HG03097 (cell line): ENCODE measurements at regions not wholly inside any gene's neighbourhood (a gene's known extent, or its start where the extent isn't known, plus 50 kb on each side); places are given as distances from the start of the nearest gene placed in this dataset.

ENCODE experiments used
- ATAC-seq: cut with Tn5 transposase; IDR thresholded peaks from one replicate; pipeline ENCODE4 v1.9.1; 2021; ENCODE audit not compliant: unreplicated experiment, low FRiP score

- no peak for ATAC-seq
Measured at GRCh38 chr9:84570482-84571154, 98.9 kb upstream of the NTRK2 start.

DNA sequence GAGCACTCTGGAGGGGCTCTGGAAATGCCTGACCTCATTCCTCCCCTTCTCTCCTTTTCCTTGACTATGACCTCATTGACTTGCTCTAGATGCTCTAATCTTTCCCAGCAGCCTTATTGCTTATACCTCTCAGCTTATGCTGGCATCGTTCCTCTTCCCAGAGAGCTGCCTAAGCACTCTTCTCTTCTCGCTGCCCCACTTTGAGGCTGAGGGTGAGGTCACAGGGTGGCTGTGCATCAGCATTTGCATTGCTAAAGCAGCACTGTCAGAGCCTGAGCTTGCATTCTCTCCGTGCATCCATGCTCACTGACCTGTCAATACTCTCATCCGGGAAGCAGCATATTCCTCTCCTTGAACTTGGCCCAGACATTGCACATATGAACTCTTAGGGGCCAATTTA is 96.4 kb upstream of the NTRK2 start:
- no peak for ATAC-seq

DNA sequence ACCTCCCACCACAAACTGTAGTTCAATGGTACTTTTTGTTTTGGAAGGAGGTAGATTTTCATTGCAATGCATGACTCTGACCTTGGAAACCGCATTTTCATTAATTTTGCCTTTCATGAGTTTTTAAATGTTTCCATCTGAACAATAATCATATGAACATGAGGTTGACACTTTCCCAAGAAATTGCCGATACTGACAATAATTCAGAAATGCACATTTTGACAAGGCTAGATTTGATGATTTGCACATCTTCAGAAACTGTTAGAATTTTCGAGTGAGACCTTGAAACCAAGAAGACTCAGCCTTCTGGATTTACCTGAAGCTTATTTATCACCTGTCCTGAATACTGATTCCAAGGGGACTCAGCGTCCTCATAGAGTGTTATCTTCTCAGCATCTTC is 93.8 kb upstream of the NTRK2 start:
- ATAC-seq = no peak

DNA sequence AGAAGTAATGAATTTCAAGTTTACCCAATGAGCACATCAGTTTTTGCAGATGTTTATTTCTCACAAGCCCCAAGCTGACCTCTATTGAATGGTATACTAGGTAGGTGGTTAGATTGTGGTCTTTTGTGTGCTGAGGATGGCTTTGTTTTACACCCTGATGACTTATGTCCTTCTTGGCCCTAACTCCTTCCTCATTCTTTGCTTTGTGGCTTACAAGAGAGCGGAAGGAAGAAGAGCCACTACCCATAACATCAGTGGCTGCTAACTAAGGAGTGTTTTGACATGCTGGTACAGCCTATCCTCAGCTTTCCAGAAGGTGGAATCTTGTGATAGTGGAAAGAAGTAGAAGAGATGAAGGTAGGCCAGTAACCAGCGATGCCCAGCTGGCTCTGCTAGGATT is 85.7 kb upstream of the NTRK2 start:
- ATAC-seq = no peak

- no peak for ATAC-seq
Measured at GRCh38 chr9:84586662-84587061, 82.9 kb upstream of the NTRK2 start.

- ATAC-seq = no peak
Measured at GRCh38 chr9:84587153-84587552, 82.4 kb upstream of the NTRK2 start.

GRCh38 chr9:84589542-84589941 is 80.0 kb upstream of the NTRK2 start:
- no peak for ATAC-seq

DNA sequence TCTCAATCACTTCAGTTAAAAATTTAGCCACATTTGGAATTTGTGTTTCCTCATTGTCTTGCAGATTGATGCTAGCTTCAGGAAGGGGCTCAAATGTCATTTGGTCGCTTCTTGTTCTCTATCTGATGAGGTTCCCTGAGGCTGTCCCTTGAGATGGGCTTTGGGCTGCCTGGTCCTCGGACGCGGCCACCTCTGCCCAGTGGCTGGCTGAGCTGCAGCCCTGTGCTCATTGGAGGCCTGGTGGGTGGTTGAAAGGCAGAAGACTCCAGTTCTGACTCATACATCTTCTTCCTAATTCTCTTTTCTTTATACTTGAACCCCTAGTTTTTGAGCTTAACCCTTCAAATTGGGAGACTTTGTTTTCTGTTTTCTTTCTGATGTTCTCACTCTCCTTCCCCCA is 78.8 kb upstream of the NTRK2 start:
- ATAC-seq = no peak

DNA sequence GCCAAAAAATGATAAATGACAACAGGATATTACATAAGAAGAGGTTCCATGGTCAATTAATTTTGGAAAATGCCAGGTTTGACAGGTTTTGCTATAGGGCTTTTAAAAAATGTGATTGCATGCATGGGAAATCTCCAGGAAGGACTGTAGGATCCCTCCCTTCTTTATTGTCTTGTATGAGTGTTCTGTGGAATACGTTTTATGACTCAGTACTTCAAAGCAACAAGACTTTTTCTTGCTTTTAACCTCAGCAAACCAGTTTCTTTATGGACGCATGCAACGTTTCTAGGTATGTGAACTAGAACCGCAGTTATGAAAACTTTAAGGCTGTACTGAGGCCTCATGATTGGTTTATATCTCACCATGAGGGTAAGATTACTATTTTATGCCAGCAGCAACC is 76.6 kb upstream of the NTRK2 start:
- no peak for ATAC-seq

GRCh38 chr9:84593352-84593751 is 76.2 kb upstream of the NTRK2 start:
- ATAC-seq = no peak

DNA sequence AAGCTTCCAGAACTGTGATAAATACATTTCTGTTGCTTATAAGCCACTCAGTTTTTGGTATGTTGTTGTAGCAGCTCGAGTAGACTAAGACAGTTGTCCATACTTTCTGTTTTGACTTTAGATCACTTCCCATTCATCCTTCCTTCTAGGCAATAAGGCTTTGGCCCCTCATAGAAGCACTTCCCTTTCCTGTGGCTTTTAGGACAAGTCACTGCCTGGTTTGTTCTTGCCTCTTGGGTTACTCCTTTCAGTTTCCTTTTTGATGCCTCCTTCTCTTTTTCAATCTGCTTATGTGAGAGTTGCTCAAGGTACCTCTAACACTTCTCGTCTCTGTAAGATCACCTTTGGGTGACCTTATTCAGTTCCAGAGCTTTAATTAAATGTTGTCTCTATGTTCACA is 72.4 kb upstream of the NTRK2 start:
- ATAC-seq = peak; percentile 79

- no peak for ATAC-seq
Measured at GRCh38 chr9:84598921-84599636, 70.5 kb upstream of the NTRK2 start.

DNA sequence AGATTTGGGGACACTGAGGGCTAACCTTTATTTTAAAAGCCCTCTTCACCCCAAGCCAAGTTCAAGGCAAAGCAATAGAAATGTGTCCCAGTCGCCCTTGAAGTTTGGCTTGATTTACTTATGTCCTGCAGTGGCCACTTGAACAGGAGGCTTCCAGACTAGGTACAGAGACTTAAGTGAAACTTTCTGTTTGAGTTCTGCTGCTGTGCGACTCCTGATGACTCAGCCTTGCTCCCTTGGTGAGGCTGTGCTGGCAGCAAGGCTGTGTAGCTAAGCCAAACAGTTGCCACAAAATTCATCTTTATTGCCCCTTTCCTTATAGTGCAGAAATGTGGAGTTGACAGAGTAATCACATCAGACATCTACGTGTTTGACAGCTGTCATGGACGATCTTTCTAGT is 68.8 kb upstream of the NTRK2 start:
- ATAC-seq = no peak

DNA sequence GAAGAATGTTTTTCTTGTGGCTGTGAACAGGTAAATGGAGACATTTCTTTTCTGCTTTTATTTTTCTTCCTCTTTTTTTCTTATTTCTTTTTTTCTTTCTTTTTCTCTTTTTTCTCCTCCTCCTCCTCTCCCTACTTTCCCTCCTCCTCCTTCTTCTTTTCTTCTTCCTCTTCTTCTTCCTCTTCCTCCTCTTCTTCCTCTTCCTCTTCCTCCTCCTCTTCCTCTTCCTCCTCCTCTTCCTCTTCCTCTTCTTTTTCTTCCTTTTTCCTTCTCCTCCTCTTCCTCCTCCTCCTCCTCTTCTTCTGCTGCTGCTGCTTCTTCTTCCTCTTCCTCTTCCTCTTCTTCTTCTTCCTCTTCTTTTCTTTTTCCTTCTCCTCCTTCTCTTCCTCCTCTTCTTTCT is 65.3 kb upstream of the NTRK2 start:
- no peak for ATAC-seq

DNA sequence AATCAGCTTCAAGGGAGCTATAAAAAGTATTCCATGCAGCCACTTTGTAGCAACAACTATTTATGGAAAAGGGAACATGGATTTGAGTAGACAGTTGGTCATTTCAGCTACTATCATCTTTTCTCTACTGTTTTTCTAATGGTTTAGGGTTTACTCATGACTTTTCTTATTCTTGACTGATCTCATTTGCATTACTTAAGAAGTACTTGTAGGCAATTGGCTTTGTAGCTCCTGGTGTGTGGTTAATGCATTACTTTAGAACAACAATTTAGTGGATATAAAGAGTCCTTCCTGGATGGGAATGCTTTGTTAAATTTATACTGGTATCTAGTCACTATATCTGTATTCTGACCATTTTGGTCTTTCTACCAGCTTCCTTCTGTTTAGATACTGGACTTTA is 59.8 kb upstream of the NTRK2 start:
- no peak for ATAC-seq

DNA sequence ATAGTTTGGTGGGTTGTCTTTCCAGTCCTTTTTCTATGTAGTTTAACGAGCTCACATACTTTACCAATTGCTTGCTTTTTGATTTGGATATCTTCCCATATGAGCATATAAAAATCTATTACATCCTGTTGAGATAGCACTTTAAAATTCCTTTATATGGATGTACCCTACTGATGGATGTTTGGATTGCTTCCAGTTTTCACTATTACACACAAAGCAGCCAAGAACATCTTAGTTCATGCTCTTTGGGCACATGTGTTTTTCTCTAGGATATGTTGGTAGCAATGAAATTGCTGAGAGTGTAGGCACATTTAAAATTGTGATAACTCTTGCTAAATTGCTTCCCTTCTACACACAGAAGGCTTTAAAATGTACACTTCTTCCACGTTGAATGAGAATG is 56.1 kb upstream of the NTRK2 start:
- ATAC-seq = no peak

GRCh38 chr9:84615544-84615943 is 54.0 kb upstream of the NTRK2 start:
- ATAC-seq = no peak

GRCh38 chr9:84617411-84618029 is 52.0 kb upstream of the NTRK2 start:
- ATAC-seq = no peak
